ENCODE measurements at regions not wholly inside any gene's neighbourhood (a gene's known extent, or its start where the extent isn't known, plus 50 kb on each side); places are given as distances from the start of the nearest gene placed in this dataset.

GRCh38 chr4:33579951-33580350, 2664.4 kb downstream of the ARAP2 start:
- Mint-ChIP-seq H3K9me3 (peaks cover 0 to 6% (median 3%) of the 10 kb centered on the region in 7 donors), H3K4me3 (no peak overlapping the region), H3K27ac (no peak overlapping the region), H3K36me3 (no peaks in the 10 kb centered on the region), H3K27me3 (ENCODE audit: low read depth in 3 of 3) (no peaks in the 10 kb centered on the region), H3K4me1 (no peaks in the 10 kb centered on the region)
- no peaks in the 10 kb centered on the region for H4K20me1 ChIP-seq (ENCODE audit: insufficient read depth, low read length)
- no peaks in the 10 kb centered on the region for H3K36me3 ChIP-seq (replicated peaks in 1 of 2; ENCODE audit: control insufficient read depth in 1 of 2, insufficient read depth in 2 of 2, low read length in 2 of 2)
- WGBS (ENCODE audit: insufficient coverage): no CpG with 5 or more reads among the region's 3 CpGs
- H3K4me2 ChIP-seq (replicated peaks; ENCODE audit: extremely low read depth, low read length, poor library complexity, severe bottlenecking): no peak overlapping the region
- intact Hi-C loops (cut with micrococcal nuclease): no loop called here
- TF ChIP-seq, protein P1, sequence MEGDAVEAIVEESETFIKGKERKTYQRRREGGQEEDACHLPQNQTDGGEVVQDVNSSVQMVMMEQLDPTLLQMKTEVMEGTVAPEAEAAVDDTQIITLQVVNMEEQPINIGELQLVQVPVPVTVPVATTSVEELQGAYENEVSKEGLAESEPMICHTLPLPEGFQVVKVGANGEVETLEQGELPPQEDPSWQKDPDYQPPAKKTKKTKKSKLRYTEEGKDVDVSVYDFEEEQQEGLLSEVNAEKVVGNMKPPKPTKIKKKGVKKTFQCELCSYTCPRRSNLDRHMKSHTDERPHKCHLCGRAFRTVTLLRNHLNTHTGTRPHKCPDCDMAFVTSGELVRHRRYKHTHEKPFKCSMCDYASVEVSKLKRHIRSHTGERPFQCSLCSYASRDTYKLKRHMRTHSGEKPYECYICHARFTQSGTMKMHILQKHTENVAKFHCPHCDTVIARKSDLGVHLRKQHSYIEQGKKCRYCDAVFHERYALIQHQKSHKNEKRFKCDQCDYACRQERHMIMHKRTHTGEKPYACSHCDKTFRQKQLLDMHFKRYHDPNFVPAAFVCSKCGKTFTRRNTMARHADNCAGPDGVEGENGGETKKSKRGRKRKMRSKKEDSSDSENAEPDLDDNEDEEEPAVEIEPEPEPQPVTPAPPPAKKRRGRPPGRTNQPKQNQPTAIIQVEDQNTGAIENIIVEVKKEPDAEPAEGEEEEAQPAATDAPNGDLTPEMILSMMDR (IDR thresholded peaks at IDR 0.05): no peak
- no peaks in the 10 kb centered on the region for H3K79me2 ChIP-seq (ENCODE audit: insufficient read depth, low read length)
- H3K9ac ChIP-seq (ENCODE audit: insufficient read depth, low read length, poor library complexity, severe bottlenecking): no peak overlapping the region
- no peak overlapping the region for H3K27ac ChIP-seq (ENCODE audit: low read depth in 1 of 2, low read length in 2 of 2)
- no peak overlapping the region for H3K4me3 ChIP-seq (replicated peaks in 1 of 3; ENCODE audit: low read depth in 2 of 3, low read length in 3 of 3)
- H3K27me3 ChIP-seq (ENCODE audit: control insufficient read depth in 2 of 2, insufficient read depth in 2 of 2, low read length in 2 of 2): no peaks in the 10 kb centered on the region
- peaks cover 0 to 10% of the 10 kb centered on the region in 2 donors for H3K9me3 ChIP-seq (replicated peaks in 1 of 2; ENCODE audit: control insufficient read depth in 1 of 2, insufficient read depth in 1 of 2, low read length in 2 of 2)
- H2AFZ ChIP-seq (ENCODE audit: insufficient read depth, low read depth, low read length, poor library complexity, severe bottlenecking): no peak overlapping the region
- H3K4me1 ChIP-seq (ENCODE audit: control insufficient read depth in 1 of 2, insufficient read depth in 2 of 2, low read length in 2 of 2): no peaks in the 10 kb centered on the region
- DNase-seq: no peak

DNA sequence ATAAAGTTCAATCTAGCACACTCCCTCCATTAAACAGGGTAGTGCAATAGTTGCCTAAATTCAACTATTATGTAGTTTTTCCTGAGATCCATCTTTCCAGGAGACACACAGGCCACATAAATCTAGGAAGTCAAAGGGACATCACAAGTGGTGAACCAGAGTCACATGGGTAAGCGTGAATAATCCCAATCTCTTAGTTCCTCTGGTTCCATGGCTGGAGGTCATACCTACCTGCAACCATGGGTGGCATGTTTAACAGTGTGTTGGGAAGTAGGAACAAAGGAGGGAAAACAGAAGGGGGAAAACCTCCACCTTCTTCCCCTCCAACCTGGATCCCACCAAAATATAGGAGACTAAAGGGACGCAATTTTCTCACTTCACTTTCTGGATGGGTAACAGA, 2651.6 kb downstream of the ARAP2 start:
- no peak overlapping the region for H2AFZ ChIP-seq (ENCODE audit: insufficient read depth, low read depth, low read length, poor library complexity, severe bottlenecking)
- DNase-seq: no peak
- H3K27me3 ChIP-seq (ENCODE audit: control insufficient read depth in 2 of 2, insufficient read depth in 2 of 2, low read length in 2 of 2): no peaks in the 10 kb centered on the region
- no peaks in the 10 kb centered on the region for H3K4me1 ChIP-seq (ENCODE audit: control insufficient read depth in 1 of 2, insufficient read depth in 2 of 2, low read length in 2 of 2)
- no peaks in the 10 kb centered on the region for H3K36me3 ChIP-seq (replicated peaks in 1 of 2; ENCODE audit: control insufficient read depth in 1 of 2, insufficient read depth in 2 of 2, low read length in 2 of 2)
- no CpG with 5 or more reads among the region's 2 CpGs for WGBS (ENCODE audit: insufficient coverage)
- peaks cover 31 to 39% of the 10 kb centered on the region in 2 donors for H3K9me3 ChIP-seq (replicated peaks in 1 of 2; ENCODE audit: control insufficient read depth in 1 of 2, insufficient read depth in 1 of 2, low read length in 2 of 2)
- H3K4me3 ChIP-seq (replicated peaks in 1 of 3; ENCODE audit: low read depth in 2 of 3, low read length in 3 of 3): no peak overlapping the region
- intact Hi-C loops (cut with micrococcal nuclease): no loop called here
- no peaks in the 10 kb centered on the region for H4K20me1 ChIP-seq (ENCODE audit: insufficient read depth, low read length)
- Mint-ChIP-seq H3K27me3 (ENCODE audit: low read depth in 3 of 3) (no peaks in the 10 kb centered on the region), H3K4me1 (no peaks in the 10 kb centered on the region), H3K27ac (no peak overlapping the region), H3K36me3 (no peaks in the 10 kb centered on the region), H3K4me3 (no peak overlapping the region), H3K9me3 (peaks cover 5 to 52% (median 23%) of the 10 kb centered on the region in 7 donors)
- H3K9ac ChIP-seq (ENCODE audit: insufficient read depth, low read length, poor library complexity, severe bottlenecking): no peak overlapping the region
- H3K27ac ChIP-seq (ENCODE audit: low read depth in 1 of 2, low read length in 2 of 2): no peak overlapping the region
- no peak overlapping the region for H3K4me2 ChIP-seq (replicated peaks; ENCODE audit: extremely low read depth, low read length, poor library complexity, severe bottlenecking)
- H3K79me2 ChIP-seq (ENCODE audit: insufficient read depth, low read length): no peaks in the 10 kb centered on the region
- TF ChIP-seq, protein P1 (IDR thresholded peaks at IDR 0.05): no peak
